Umbilical cord (tissue), 1 donor: ENCODE measurements at regions not wholly inside any gene's neighbourhood (a gene's known extent, or its start where the extent isn't known, plus 50 kb on each side); places are given as distances from the start of the nearest gene placed in this dataset.

Experiments used
- DNase-seq: peaks from one replicate; pipeline ENCODE4 v3.0.0-alpha.2; 2015; ENCODE audit warnings: low spot score

GRCh38 chr16:79980650-79981521 is 380.3 kb upstream of the MAF start:
- no peak for DNase-seq

GRCh38 chr16:79977940-79978836 is 377.7 kb upstream of the MAF start:
- no peak for DNase-seq

- DNase-seq = no peak
Observed at GRCh38 chr16:79973320-79973719, 372.8 kb upstream of the MAF start.

- DNase-seq = no peak
Observed at GRCh38 chr16:79972053-79972704, 371.6 kb upstream of the MAF start.

GRCh38 chr16:79971237-79971572 is 370.7 kb upstream of the MAF start:
- no peak for DNase-seq

GRCh38 chr16:79970551-79971236 is 370.2 kb upstream of the MAF start:
- peak; percentile 86 for DNase-seq

- DNase-seq = peak; percentile 9
Observed at GRCh38 chr16:79970087-79970486, 369.6 kb upstream of the MAF start.

GRCh38 chr16:79969458-79969857 is 368.9 kb upstream of the MAF start:
- DNase-seq = no peak

- DNase-seq = no peak
Observed at GRCh38 chr16:79966226-79966625, 365.7 kb upstream of the MAF start.

- DNase-seq = no peak
Observed at GRCh38 chr16:79965718-79966117, 365.2 kb upstream of the MAF start.

GRCh38 chr16:79964104-79964503 is 363.6 kb upstream of the MAF start:
- DNase-seq = no peak

GRCh38 chr16:79962962-79963361 is 362.4 kb upstream of the MAF start:
- no peak for DNase-seq

- no peak for DNase-seq
Observed at GRCh38 chr16:79959226-79959625, 358.7 kb upstream of the MAF start.

- DNase-seq = no peak
Observed at GRCh38 chr16:79954921-79955705, 354.6 kb upstream of the MAF start.

- no peak for DNase-seq
Observed at GRCh38 chr16:79950932-79951719, 350.6 kb upstream of the MAF start.

- no peak for DNase-seq
Observed at GRCh38 chr16:79949417-79949816, 348.9 kb upstream of the MAF start.

- DNase-seq = no peak
Observed at GRCh38 chr16:79947771-79948170, 347.2 kb upstream of the MAF start.

- no peak for DNase-seq
Observed at GRCh38 chr16:79946252-79946651, 345.7 kb upstream of the MAF start.

- peak; percentile 56 for DNase-seq
Observed at GRCh38 chr16:79943736-79944135, 343.2 kb upstream of the MAF start.

- no peak for DNase-seq
Observed at GRCh38 chr16:79938575-79938974, 338.0 kb upstream of the MAF start.
